ENCODE measurements at regions not wholly inside any gene's neighbourhood (a gene's known extent, or its start where the extent isn't known, plus 50 kb on each side); places are given as distances from the start of the nearest gene placed in this dataset.

GRCh38 chr12:46433829-46434228, 61.3 kb upstream of the SLC38A2 start:
- Histone ChIP-seq H3K14ac (ENCODE audit: insufficient read length) (no peak overlapping the region), H4K91ac (replicated peaks; ENCODE audit: insufficient read length, low read length) (no peak overlapping the region), H2BK5ac (ENCODE audit: low read depth, low read length) (no peak overlapping the region), H3K18ac (ENCODE audit: extremely low read depth, low read length) (no peak overlapping the region), H2AFZ (ENCODE audit: low read length) (no peak overlapping the region), H3K9ac (replicated peaks in 1 of 4; ENCODE audit: extremely low read depth in 1 of 4, low read depth in 3 of 4, low read length in 3 of 4) (no peak overlapping the region), H2BK15ac (ENCODE audit: low read length) (no peak overlapping the region), H4K8ac (ENCODE audit: extremely low read depth, insufficient read depth, low read length) (no peak overlapping the region), H3K23ac (ENCODE audit: insufficient read length) (no peak overlapping the region), H2AK5ac (ENCODE audit: low read depth, low read length) (no peak overlapping the region), H3K4me2 (ENCODE audit: insufficient read depth in 1 of 2, low read depth in 2 of 2, low read length in 2 of 2) (no peak overlapping the region), H3K23me2 (ENCODE audit: low read depth, low read length) (no peaks in the 10 kb centered on the region; the same call in 1 of the 2 replicates), H2BK120ac (replicated peaks; ENCODE audit: low read depth, low read length) (no peak overlapping the region), H3K9me3 (ENCODE audit: insufficient read depth in 2 of 2, low read depth in 1 of 2, low read length in 1 of 2) (no peaks in the 10 kb centered on the region), H2BK12ac (ENCODE audit: low read depth, low read length) (no peak overlapping the region), H3K4me1 (replicated peaks in 1 of 4; ENCODE audit: control insufficient read depth in 3 of 4, insufficient read depth in 4 of 4, low read length in 3 of 4) (peaks cover 0 to 4% (median 0%) of the 10 kb centered on the region in 4 experiments; a peak in 1 of 7 replicates), H4K20me1 (replicated peaks in 1 of 2; ENCODE audit: control insufficient read depth in 1 of 2, insufficient read depth in 2 of 2, low read length in 2 of 2) (peaks cover 0 to 2% of the 10 kb centered on the region in 2 experiments), H2BK20ac (ENCODE audit: low read length) (no peak overlapping the region), H3K4me3 (ENCODE audit: extremely low read depth in 1 of 4, insufficient read depth in 2 of 4, low read depth in 3 of 4, low read length in 4 of 4) (no peak overlapping the region), H3K27me3 (replicated peaks in 1 of 4; ENCODE audit: control insufficient read depth in 3 of 4, extremely low read depth in 1 of 4, insufficient read depth in 3 of 4, low read length in 3 of 4) (no peaks in the 10 kb centered on the region), H4K5ac (ENCODE audit: insufficient read length, low read depth, low read length) (no peak overlapping the region), H3K56ac (replicated peaks; ENCODE audit: insufficient read length, low read depth, low read length) (no peak overlapping the region), H3K79me2 (ENCODE audit: control insufficient read depth in 1 of 2, insufficient read depth in 2 of 2, low read length in 2 of 2) (no peaks in the 10 kb centered on the region), H3K36me3 (ENCODE audit: control insufficient read depth in 2 of 4, insufficient read depth in 4 of 4, low read length in 3 of 4) (no peaks in the 10 kb centered on the region), H3K79me1 (ENCODE audit: low read depth, low read length) (no peaks in the 10 kb centered on the region), H3K4ac (replicated peaks; ENCODE audit: insufficient read length, low read depth, low read length) (no peak overlapping the region), H3K27ac (ENCODE audit: low read depth, low read length) (no peak overlapping the region)
- ChIA-PET POLR2A (ENCODE audit: partially characterized antibody) (no interaction called here), CTCF (ENCODE audit: partially characterized antibody) (no interaction called here)
- DNase-seq (ENCODE audit: low read depth in 1 of 2, low spot score in 2 of 2) = no peak
- no peak for FAIRE-seq
- WGBS, 2 experiments (ENCODE audit: extremely low coverage in 1 of 2, insufficient coverage in 1 of 2, insufficient read length in 1 of 2, insufficient replicate concordance in 2 of 2, low coverage in 1 of 2, low lambda C conversion rate in 2 of 2, missing lambda C conversion rate in 1 of 2) = 91% methylated on average over 3 of the region's 3 CpGs; no CpG with 5 or more reads in 1 of the 2 experiments
- TF ChIP-seq ZNF274 (IDR thresholded peaks at IDR 0.05; ENCODE audit: borderline replicate concordance, extremely low read depth, low read length) (no peak), CHD1 (IDR thresholded peaks at IDR 0.05; ENCODE audit: low read depth, low read length) (no peak), SIN3A (conservative IDR thresholded peaks at IDR 0.05 in 1 of 2, IDR thresholded peaks at IDR 0.05 in 1 of 2; ENCODE audit: low read depth in 1 of 2, low read length in 2 of 2) (no peak), ATF3 (IDR thresholded peaks at IDR 0.05; ENCODE audit: insufficient read depth, low read depth, low read length) (no peak), ASH2L (IDR thresholded peaks at IDR 0.05; ENCODE audit: low read length) (no peak), CBX5 (IDR thresholded peaks at IDR 0.05; ENCODE audit: low read depth, low read length) (no peak), BCL11A (IDR thresholded peaks at IDR 0.05; ENCODE audit: low read depth in 2 of 2, low read length in 2 of 2) (no peak), YY1 (IDR thresholded peaks at IDR 0.05; ENCODE audit: low read depth, low read length) (no peak), HDAC2 (IDR thresholded peaks at IDR 0.05; ENCODE audit: borderline replicate concordance in 1 of 2, low read depth in 2 of 2, low read length in 2 of 2) (no peak), BACH1 (IDR thresholded peaks at IDR 0.05; ENCODE audit: low read length) (no peak), EGR1 (IDR thresholded peaks at IDR 0.05; ENCODE audit: borderline replicate concordance, low read depth, low read length) (no peak), EP300 (IDR thresholded peaks at IDR 0.05; ENCODE audit: borderline replicate concordance in 1 of 2, low read depth in 2 of 2, low read length in 2 of 2) (no peak), RBBP5 (IDR thresholded peaks at IDR 0.05; ENCODE audit: borderline replicate concordance, low read depth, low read length) (no peak)
